GM19372 (cell line): ENCODE measurements at regions not wholly inside any gene's neighbourhood (a gene's known extent, or its start where the extent isn't known, plus 50 kb on each side); places are given as distances from the start of the nearest gene placed in this dataset.

Source experiments
- ATAC-seq: cut with Tn5 transposase; IDR thresholded peaks from one replicate; pipeline ENCODE4 v1.9.1; 2021; ENCODE audit warnings: mild to moderate bottlenecking, low read depth, moderate library complexity; ENCODE audit not compliant: unreplicated experiment

DNA sequence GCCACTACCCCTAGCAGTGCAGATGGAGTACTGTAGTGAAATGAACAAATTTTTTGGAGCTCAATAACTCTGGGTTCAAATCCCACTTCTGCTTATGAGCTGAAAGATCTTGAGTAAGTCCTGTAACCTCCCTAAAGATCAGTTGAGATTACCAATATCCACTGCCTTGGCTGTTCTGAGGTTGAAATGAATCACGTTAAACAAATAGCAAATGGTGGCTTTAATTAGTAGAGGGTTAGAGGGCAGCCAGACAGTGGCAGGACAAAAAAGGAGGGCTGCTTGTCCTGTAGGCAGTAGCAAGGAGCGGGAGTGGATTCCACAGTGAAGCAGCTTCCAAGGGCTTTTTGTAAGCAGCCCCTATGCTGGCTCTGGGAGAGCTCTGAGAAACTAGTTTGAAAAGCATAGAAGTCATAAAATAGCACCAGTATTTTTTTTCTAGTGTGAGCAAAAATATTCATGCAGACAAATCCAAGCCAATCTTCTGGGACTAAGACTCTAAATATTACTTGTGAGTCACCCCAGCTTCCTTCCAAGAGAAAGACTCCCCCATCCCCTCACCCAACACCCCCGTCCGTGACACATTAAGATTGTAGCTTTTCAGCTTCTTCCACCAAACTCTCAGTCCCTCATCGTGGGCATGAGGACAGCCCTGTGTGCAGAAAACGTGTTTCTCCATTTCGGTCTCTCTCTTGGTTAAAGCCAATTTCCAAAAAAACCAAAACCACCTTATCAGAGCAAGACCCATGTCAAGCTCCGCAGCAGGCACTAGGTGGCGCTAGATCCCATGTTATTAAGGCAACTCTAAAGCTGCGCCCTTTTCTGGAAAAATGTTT, 123.5 kb upstream of the LGALSL start:
- ATAC-seq = no peak

DNA sequence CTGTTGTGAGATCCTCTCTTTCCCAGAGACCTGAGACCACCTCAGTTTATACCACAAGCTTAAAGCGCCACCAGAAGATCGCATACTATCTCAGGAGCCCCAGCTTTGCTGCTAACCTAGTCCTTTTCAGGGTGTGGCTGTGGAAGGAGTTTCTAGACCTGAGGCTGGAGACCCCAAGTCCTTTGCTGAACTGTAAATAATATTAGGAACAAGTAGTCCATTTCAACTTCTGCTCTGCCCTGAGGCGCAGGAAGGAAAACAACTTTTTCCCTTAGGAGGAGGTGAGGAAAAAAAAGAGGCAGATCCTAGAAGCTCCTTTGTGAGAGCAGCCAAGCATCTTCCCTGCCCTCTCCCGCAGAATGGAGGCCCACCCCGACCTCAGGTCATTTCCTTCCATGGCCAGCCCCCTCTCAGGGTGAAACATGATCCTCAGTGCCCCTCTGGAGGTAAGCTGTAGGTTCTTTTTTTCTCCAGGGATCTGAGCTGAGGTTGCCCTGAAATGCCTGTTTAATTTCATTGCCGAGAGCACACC, 122.8 kb upstream of the LGALSL start:
- ATAC-seq = no peak

DNA sequence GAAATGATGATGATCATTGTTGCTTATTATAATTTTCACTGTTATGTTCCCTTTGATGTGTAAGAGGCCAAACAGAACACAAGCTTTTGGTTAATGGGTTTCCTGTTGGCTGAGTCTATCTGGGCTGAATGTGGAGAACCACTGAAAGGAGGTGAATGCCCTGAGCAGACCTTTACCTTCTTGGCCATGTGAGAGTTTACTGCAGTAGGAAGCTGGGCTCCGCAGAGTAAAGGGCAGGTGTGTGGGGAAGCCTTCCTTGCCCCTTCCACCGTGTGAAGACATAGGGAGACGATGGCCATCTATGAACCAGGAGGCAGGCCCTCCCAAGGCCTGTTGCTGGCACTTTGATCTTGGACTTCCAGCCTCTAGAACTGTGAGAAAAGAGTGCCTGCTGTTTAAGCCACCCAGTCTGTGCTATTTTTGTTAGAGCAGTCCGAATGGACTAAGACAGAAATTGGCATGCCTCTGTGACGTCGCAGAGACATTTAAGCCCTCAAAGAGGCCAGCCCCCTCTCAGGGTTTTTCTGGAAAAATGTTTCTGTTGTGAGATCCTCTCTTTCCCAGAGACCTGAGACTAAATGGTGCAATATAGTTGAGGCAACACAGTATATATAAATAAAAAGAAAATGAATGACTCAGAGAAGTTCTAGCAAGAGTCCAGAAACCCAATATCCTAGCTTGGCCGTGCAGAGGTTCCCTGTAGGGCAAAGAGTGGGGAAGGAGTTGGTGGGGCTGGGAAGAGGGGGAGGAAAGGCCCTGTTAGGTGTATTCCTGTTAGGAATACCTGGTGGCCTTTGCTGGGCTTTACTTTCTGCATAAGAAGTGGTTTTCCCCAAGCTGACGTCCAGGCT, 121.9 kb upstream of the LGALSL start:
- ATAC-seq = no peak

DNA sequence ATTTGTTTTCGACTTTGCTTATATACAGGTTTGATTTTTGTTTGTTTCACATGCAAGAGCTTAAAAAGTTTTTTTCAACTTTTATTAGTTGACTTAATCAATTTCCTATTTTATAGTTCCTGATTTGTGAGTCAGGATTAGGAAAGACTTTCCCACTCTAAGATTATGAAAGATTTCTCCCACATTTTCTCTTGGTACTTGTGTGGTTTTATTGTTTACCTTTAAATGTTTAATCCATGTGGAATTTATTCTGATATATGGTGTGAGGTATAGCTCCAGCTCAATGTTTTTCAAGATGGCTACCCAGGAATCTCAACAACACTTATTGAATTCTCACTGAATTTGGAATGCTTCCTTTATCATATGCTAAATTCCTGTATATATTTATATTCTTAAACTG, 117.8 kb upstream of the LGALSL start:
- ATAC-seq = no peak

DNA sequence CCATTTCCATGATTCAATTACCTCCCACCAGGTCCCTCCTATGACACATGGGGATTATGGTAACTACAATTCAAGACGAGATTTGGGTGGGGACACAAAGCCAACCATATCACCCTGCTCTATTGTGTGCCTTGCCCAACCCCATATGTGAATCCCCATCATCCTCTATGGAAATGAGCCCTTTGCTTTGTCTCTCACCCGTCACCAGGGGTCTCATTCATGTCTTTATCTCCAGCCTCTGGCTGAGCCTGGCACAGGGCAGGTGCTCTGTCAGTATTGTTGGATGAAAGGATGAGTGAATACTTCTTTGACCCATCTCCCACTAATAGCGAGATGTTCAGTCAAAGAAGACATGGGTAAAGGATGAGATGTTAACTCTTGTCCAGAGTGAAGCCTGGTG, 116.6 kb upstream of the LGALSL start:
- ATAC-seq = no peak

DNA sequence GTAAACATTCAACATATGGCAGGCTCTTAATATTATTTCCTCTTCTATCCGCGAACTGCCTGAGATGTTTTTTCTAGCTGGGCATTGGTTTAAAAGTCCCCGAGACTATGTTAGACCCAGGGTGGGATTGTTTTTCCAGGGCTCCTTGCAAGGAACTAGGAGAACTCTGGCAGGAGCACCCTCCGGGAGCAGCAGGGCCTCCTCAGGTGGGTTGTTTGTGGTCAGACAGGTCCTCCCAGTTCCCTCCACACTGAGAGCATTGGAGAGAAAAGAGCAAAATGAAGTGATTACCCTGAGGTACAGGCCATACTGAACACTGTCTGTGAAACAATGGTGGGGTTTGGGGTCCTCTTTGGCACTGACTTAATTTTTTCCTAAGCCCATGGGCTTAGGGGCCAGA, 115.9 kb upstream of the LGALSL start:
- ATAC-seq = no peak

DNA sequence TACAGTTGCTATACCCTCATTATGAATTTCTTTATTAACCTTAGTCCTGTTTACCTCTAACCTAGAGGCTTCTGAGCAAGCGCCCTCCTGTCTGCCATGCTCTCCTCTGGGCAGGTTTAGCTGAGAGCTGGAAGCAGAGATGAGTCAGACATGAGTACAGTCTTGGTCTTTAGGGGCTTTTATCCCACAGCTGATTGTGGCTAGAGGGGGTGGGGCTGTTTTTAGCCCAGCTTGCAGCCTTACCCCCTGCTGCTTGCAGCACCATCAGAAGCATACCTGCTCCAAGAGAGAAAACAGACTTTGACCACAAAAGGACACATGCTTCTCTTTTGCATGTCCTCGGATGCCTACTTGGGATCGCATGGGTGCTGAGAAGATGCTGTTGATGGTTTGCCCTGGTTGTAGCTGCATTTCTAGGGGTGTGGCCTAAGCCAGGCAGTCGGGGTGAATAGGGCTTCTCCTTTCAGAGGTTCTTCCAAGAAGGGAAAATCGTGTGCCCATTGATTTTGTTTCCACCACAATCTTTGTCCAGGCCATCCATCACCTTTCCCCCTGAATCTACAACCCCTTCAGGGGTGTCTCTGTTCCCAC, 115.0 kb upstream of the LGALSL start:
- no peak for ATAC-seq

DNA sequence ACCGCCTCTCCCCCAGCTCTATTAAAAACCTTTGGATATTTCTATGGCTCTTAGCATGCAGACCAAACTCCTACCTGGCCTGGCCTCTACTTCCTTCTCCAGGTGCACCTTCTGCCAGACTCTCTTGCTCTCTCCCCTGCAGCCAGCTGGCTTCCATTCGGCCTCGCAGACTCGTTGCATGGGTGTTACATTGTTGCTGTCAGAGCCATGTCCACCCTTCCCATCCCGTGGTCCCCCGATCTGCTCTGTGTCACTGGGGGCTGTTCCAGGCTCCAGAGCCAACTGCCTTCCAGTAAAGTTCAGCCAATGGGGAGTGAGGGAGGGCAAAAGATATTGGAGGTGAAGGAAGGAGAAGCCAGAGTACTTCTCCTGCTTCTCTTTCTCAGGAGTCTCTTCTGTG, 112.5 kb upstream of the LGALSL start:
- no peak for ATAC-seq

DNA sequence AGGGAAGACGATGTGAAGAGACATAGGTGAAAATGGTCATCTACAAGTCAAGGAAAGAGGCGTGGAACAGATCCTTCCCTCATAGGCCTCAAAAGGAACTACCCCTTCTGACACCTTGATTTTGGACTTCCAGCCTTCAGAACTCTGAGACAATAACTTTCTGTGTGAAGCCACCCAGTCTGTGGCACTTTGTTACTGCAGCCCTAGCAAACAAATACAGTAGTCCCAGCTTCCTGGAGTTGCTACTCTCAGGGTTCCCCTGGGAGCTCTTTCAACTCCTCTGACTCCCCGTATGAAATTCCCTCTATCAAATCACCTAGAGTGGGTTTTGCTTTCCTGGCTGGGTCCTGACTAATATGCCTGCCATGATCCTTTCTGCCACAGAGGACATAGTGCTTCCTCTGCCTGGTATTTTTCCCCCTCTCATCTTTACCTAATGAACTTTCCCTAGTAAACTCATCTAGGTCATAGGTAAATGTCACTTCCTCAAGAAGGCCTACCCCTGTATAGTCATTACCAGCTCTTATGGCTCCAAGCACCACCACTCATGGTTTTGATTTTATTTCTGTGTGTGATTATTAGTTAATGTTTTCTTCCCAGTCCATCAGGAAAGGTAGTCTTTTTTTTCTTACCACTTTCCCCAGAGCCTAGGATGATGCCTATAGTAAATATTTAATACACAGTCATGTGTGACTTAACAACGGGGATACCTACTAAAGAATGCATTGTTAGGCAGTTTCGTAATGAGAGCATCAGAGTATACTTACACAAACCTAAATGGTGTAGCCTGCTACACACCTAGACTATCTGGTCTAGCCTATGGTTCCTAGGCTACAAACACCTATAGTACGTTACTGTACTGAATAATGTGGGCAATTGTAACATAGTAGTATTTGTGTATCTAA, 111.5 kb upstream of the LGALSL start:
- ATAC-seq = no peak

DNA sequence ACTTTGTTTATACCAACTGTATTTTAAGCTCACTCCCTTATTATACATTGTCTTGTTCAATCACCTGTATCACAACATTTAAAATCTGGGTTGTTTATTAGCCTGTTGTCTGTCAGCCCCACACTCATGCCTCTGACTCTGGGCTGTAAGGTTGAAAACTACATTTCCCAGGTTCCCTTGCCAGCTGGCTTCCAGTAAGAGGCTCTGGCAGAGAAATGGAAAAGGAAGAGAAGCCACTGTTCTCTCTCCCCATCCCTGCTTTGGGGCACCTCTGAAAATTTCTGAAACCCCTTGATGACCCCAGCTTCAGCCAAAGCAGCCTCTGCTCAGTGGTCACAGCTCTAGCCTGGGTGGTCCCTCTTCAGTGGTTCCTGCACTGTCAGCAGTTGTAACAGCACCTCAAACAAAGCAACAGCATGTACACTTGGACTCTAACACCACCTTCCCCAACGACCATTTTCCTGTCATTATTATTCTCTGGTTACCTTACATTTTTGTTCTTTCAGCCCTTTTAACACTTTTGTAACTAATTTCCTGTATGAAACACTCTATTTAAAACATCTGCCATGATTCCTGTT, 108.9 kb upstream of the LGALSL start:
- ATAC-seq = no peak

DNA sequence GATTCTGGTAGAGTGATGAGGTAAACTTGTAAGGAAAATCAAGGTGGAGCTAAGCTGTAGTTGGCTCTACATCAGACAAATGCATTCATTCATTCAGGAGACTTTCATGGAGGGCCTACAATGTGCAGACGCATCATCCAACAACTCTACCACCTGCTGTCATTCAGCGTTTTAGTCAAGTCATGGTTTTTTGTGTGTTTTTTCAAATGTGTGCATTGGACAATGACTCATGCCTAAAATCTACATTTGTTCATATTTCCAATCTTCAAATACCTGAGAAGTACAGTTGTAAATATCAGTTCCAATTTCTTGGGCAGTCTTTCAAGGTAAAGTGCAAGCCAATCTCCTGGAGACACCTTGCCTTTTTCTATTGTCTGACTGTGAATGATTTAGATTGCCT, 108.0 kb upstream of the LGALSL start:
- ATAC-seq = no peak

DNA sequence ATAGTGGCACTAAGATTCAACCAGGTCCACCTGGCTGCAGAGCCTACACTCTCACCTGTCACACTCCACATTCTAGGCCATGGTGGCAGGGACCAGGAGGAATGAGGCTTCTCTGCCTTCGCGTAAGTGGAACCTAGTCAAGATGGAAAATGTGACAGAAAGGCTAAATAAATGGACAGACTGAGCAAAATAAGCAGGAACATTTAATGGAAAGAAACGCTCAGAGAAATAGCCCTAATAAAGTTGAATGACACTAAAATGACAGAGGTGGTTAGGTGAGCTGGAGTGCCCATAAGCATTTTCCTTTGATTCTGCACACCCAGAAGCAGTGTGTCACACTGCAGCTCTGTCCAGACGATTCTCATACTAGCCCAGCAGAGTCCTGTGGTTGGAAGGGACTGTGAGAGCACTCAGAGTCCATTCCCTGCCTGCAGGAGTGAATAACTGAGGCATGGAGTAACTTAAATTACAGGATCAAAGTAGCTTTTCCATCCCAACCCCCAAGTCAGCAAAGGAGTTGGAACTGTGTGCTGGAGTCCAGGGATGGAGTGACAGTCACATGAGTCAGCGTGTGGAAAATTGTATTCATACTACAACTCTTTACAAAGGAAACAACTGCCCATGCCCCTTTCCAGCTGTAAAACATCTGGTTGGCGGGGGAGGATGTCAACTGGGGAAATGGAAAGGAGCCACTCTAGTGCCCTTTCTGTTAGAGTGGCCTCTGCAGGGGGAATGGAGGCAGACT, 105.4 kb upstream of the LGALSL start:
- ATAC-seq = no peak

DNA sequence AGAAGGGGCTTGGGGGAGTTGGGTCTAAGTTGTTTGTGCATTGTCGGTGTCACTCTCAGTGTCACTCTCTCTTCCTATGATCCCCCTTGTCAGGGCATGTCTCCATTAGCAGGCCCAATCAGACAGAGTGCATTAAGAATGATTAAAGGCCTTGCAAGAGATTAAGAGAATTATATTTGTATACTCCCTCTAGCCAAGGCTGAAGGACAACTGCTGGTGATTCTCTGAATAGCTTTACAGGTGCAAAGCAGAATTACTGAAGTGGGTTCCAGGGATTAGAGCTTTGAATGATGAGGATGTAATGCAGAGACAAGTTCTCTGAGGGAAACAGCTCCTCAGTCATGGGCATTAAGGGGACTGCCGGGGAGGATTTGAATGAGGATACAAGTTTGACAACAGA, 104.8 kb upstream of the LGALSL start:
- no peak for ATAC-seq

DNA sequence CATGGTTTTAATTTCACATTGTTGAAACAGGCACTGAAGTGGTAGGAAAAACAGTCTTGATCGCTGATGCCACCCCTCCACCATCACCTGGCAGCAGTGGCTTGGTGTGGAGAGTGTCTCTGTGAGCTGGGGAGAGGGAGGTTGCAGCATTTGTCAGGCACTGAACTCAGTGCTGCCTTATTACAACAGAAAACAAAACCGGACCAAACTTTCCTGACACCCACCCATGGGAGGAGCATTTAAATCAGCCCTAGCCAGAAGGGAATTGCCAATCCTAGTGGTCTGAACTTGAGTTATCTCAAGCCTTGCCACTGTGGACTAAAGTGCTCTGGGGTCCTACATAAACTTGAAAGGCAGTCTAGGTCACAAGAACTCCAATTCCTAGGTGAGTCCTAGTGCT, 103.0 kb upstream of the LGALSL start:
- ATAC-seq = no peak

DNA sequence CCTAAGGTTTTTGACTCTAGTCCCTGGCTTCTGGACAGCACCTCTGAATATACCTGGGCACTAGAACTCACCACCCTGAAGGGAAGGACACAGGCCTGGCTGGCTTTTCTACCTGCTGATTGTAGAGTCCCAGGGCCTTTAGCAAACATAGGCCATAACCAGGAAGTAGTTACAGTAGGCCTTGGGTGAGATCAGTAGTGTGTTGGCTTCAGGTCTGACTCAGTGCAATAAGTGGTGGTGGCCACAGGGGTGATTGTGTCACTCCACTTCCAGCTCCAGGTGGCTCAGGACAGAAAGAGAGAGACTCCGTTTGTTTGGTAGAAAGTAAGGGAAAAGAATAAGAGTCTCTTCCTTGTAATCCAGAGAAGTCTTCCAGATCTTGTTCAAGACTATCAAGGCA, 101.7 kb upstream of the LGALSL start:
- no peak for ATAC-seq

DNA sequence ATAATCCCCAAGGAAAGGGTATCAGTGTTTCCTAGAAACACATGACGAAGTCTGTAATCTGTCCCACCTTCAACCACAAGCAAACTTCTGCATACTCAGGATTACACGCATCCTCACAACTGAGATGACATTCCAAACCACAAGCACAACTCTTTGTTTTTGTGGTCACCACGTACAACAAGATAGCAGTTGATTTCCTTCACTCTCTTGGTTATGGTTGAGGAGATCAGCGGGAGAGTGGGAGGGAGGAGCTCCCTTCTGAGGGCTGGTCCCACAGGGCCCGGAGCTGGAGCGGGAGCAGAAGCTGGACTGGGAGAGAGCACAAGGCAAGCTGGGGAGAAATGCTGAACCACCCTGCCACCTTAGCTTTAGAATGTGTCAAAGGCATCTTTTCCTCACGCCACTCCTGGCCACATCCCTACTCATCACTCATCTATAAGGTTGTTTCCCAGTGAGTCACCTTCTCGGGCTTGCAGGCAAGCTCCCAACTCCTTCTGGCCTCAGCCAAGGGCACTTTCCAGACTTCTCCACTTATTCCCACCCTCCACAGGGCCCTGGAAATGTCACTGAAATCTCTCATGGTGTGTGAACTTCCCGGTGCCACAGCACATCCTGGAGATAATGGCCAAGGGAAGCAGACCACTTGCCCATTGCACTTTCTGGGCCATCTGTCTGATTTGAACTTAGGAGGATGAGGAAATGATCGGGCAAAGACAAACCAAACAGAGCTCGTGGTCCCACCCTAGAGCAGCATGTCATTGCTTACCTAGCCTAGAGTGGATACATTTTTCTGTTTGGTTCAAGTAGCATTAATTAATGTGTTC, 98.9 kb upstream of the LGALSL start:
- ATAC-seq = no peak

DNA sequence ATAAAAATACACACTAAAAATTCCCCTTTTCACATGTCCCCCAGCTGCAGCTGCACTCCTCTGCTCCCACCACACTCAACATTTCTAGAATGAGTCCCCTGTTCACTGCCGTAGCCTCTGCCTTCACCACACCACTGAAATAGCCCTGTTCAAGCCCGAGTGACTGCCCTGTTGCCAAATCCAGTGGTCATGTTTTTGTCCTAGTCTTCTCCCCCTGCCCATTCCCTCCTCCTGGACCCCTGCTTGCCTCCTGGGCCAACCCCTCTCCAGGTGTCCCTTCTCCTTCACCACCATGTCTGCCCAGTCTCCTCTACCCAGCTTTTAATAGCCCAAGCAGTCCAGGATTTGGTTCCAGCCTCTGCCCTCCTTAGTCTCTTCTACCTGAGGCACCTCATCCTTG, 97.1 kb upstream of the LGALSL start:
- no peak for ATAC-seq

DNA sequence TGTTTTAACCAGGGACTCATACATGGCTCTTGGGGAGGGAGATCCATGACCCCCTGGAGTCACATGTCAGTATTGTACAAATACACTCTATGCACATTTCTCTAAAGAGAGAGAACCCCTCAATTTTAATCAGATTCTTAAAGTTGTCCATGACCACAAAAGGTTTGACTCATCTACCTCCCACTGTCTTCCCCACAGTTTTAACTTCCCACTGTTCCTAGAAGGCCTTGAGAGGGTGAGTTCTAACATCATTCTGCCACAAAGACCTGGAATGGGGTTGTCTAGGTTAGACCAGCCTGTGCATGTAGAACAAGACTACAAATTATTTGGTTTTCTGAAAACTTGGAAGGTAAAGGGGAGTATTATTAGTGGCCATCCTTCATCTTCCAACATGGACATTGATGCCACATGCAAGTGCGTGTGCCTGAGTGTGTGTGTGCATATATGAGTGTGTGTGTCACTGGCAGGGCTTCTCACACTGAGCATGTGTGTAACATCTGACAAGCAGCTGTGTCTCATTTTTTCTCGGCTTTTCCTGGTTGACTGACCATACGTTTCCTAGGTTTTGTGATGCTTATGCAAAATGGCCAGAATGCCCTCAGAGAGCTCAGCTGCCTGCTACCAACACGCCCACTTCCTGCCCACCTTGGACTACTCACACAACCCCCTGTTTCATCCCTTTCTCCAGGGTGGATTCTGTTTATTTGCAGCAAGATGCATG, 94.6 kb upstream of the LGALSL start:
- ATAC-seq = no peak
